ENCODE measurements at regions not wholly inside any gene's neighbourhood (a gene's known extent, or its start where the extent isn't known, plus 50 kb on each side); places are given as distances from the start of the nearest gene placed in this dataset.
"Not testable (repeated sequence)": the region's sequence is repeated elsewhere in the genome, so short reads cannot be mapped to it uniquely, and the experiment has no call there.

GRCh38 chr10:30538086-30538485, 91.5 kb downstream of the LYZL2 start:
- Mint-ChIP-seq H3K36me3 (peaks cover 2% of the 10 kb centered on the region), H3K4me3 (no peak overlapping the region), H3K27ac (no peak overlapping the region), H3K4me1 (peaks cover 4% of the 10 kb centered on the region), H3K9me3 (no peaks in the 10 kb centered on the region), H3K27me3 (no peaks in the 10 kb centered on the region)

GRCh38 chr10:30537586-30537985, 92.0 kb downstream of the LYZL2 start:
- Mint-ChIP-seq H3K27ac (no peak overlapping the region), H3K4me3 (no peak overlapping the region), H3K9me3 (no peaks in the 10 kb centered on the region), H3K4me1 (peaks cover 4% of the 10 kb centered on the region), H3K27me3 (no peaks in the 10 kb centered on the region), H3K36me3 (peaks cover 2% of the 10 kb centered on the region)

- H3K27ac Mint-ChIP-seq, H3K4me1 Mint-ChIP-seq, H3K27me3 Mint-ChIP-seq, H3K36me3 Mint-ChIP-seq, H3K4me3 Mint-ChIP-seq, H3K9me3 Mint-ChIP-seq: not testable (repeated sequence)
Observed at GRCh38 chr10:30537158-30537557, 92.4 kb downstream of the LYZL2 start.

GRCh38 chr10:30536578-30536977, 93.0 kb downstream of the LYZL2 start:
- no peak overlapping the region for H3K27ac Mint-ChIP-seq
- no peaks in the 10 kb centered on the region for H3K27me3 Mint-ChIP-seq
- peaks cover 14% of the 10 kb centered on the region for H3K4me1 Mint-ChIP-seq
- H3K36me3 Mint-ChIP-seq = peaks cover 2% of the 10 kb centered on the region
- no peaks in the 10 kb centered on the region for H3K9me3 Mint-ChIP-seq
- H3K4me3 Mint-ChIP-seq = no peak overlapping the region

GRCh38 chr10:30535677-30536076, 93.9 kb downstream of the LYZL2 start:
- H3K27ac Mint-ChIP-seq = no peak overlapping the region
- no peak overlapping the region for H3K4me3 Mint-ChIP-seq
- H3K4me1 Mint-ChIP-seq = peaks cover 14% of the 10 kb centered on the region
- peaks cover 2% of the 10 kb centered on the region for H3K36me3 Mint-ChIP-seq
- H3K27me3 Mint-ChIP-seq = no peaks in the 10 kb centered on the region
- H3K9me3 Mint-ChIP-seq = no peaks in the 10 kb centered on the region

- H3K27ac Mint-ChIP-seq = no peak overlapping the region
- H3K9me3 Mint-ChIP-seq = no peaks in the 10 kb centered on the region
- no peaks in the 10 kb centered on the region for H3K36me3 Mint-ChIP-seq
- no peaks in the 10 kb centered on the region for H3K27me3 Mint-ChIP-seq
- peaks cover 22% of the 10 kb centered on the region for H3K4me1 Mint-ChIP-seq
- H3K4me3 Mint-ChIP-seq = no peak overlapping the region
Observed at GRCh38 chr10:30534465-30535144, 94.9 kb downstream of the LYZL2 start.

- H3K27ac Mint-ChIP-seq = peak overlapping the region; percentile 31
- H3K4me3 Mint-ChIP-seq = no peak overlapping the region
- peaks cover 47% of the 10 kb centered on the region for H3K4me1 Mint-ChIP-seq
- no peaks in the 10 kb centered on the region for H3K27me3 Mint-ChIP-seq
- H3K36me3 Mint-ChIP-seq = no peaks in the 10 kb centered on the region
- H3K9me3 Mint-ChIP-seq = no peaks in the 10 kb centered on the region
Observed at GRCh38 chr10:30531751-30532530, 97.6 kb downstream of the LYZL2 start.

- no peaks in the 10 kb centered on the region for H3K9me3 Mint-ChIP-seq
- no peaks in the 10 kb centered on the region for H3K27me3 Mint-ChIP-seq
- peak overlapping the region; percentile 97 for H3K27ac Mint-ChIP-seq
- H3K36me3 Mint-ChIP-seq = no peaks in the 10 kb centered on the region
- H3K4me3 Mint-ChIP-seq = peak overlapping the region; percentile 79
- H3K4me1 Mint-ChIP-seq = peaks cover 66% of the 10 kb centered on the region
Observed at GRCh38 chr10:30529373-30529998, 95.5 kb downstream of the MAP3K8 start.

GRCh38 chr10:30528429-30528786, 94.4 kb downstream of the MAP3K8 start:
- H3K4me1 Mint-ChIP-seq = peaks cover 67% of the 10 kb centered on the region
- no peaks in the 10 kb centered on the region for H3K36me3 Mint-ChIP-seq
- H3K27ac Mint-ChIP-seq = peak overlapping the region; percentile 46
- H3K4me3 Mint-ChIP-seq = peak overlapping the region; percentile 42
- no peaks in the 10 kb centered on the region for H3K27me3 Mint-ChIP-seq
- no peaks in the 10 kb centered on the region for H3K9me3 Mint-ChIP-seq

GRCh38 chr10:30527623-30528428, 93.8 kb downstream of the MAP3K8 start:
- Mint-ChIP-seq H3K9me3 (no peaks in the 10 kb centered on the region), H3K27me3 (no peaks in the 10 kb centered on the region), H3K36me3 (no peaks in the 10 kb centered on the region), H3K4me3 (peak overlapping the region; percentile 42), H3K4me1 (peaks cover 67% of the 10 kb centered on the region), H3K27ac (peak overlapping the region; percentile 46)

GRCh38 chr10:30522661-30523078, 88.7 kb downstream of the MAP3K8 start:
- H3K4me3 Mint-ChIP-seq = not testable (repeated sequence)

GRCh38 chr10:30518907-30519306, 84.9 kb downstream of the MAP3K8 start:
- H3K4me1 Mint-ChIP-seq = no peaks in the 10 kb centered on the region
- H3K27me3 Mint-ChIP-seq = no peaks in the 10 kb centered on the region
- no peaks in the 10 kb centered on the region for H3K36me3 Mint-ChIP-seq
- peaks cover 6% of the 10 kb centered on the region for H3K9me3 Mint-ChIP-seq
- no peak overlapping the region for H3K4me3 Mint-ChIP-seq
- no peak overlapping the region for H3K27ac Mint-ChIP-seq

More at GRCh38 chr10:30522661-30523078, 88.7 kb downstream of the MAP3K8 start:
- H3K27me3 Mint-ChIP-seq, H3K36me3 Mint-ChIP-seq, H3K27ac Mint-ChIP-seq, H3K9me3 Mint-ChIP-seq: not testable (repeated sequence)
- H3K4me1 Mint-ChIP-seq = peaks cover 30% of the 10 kb centered on the region

Measured in activated naive CD4-positive, alpha-beta T cell treated with anti-CD3 and anti-CD28 coated beads, Interleukin-2, amount 50 U/mL, for 24 hours (primary cell).